ENCODE measurements at regions not wholly inside any gene's neighbourhood (a gene's known extent, or its start where the extent isn't known, plus 50 kb on each side); places are given as distances from the start of the nearest gene placed in this dataset.

DNA sequence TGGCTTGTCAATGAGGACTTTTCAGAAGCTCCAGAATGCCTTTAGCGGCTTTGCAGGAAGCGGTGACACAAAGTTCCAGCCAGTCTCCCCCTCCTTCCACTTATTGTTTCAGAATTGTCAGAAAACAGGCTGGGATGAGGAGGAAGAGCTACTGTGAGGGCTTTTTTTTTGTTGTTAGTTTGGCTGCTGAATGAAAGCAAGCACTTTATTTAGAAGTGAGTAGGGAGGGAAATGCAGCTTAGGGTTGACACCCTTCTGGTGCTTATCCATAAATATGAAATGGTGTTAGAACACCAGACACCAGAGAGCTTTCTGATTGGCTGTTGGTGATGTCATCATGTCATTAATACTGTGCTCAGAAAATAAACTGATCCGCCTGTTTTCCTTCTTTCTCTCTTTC is 251.5 kb downstream of the SOX4 start:
- TF ChIP-seq ARNTL (CRISPR knock-in tag; IDR thresholded peaks at IDR 0.05; ENCODE audit: borderline replicate concordance, low read depth) (no peak), ZNF70 (CRISPR knock-in tag; IDR thresholded peaks at IDR 0.05) (no peak), BACH2 (CRISPR knock-in tag; IDR thresholded peaks at IDR 0.05; ENCODE audit: borderline replicate concordance) (no peak), CSDC2 (CRISPR knock-in tag; IDR thresholded peaks at IDR 0.05) (no peak), TOX (CRISPR knock-in tag; IDR thresholded peaks at IDR 0.05; ENCODE audit: borderline replicate concordance) (no peak), RARB (CRISPR knock-in tag; IDR thresholded peaks at IDR 0.05) (no peak), ZFP3 (CRISPR knock-in tag; IDR thresholded peaks at IDR 0.05) (no peak), GLIS3 (CRISPR knock-in tag; IDR thresholded peaks at IDR 0.05) (no peak), ZFP30 (CRISPR knock-in tag; IDR thresholded peaks at IDR 0.05) (no peak)
- TF ChIP-seq, protein P1, sequence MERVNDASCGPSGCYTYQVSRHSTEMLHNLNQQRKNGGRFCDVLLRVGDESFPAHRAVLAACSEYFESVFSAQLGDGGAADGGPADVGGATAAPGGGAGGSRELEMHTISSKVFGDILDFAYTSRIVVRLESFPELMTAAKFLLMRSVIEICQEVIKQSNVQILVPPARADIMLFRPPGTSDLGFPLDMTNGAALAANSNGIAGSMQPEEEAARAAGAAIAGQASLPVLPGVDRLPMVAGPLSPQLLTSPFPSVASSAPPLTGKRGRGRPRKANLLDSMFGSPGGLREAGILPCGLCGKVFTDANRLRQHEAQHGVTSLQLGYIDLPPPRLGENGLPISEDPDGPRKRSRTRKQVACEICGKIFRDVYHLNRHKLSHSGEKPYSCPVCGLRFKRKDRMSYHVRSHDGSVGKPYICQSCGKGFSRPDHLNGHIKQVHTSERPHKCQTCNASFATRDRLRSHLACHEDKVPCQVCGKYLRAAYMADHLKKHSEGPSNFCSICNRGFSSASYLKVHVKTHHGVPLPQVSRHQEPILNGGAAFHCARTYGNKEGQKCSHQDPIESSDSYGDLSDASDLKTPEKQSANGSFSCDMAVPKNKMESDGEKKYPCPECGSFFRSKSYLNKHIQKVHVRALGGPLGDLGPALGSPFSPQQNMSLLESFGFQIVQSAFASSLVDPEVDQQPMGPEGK (CRISPR knock-in tag; IDR thresholded peaks at IDR 0.05; ENCODE audit: borderline replicate concordance) = no peak
